Vagina (tissue), 2 donors: ENCODE measurements at regions not wholly inside any gene's neighbourhood (a gene's known extent, or its start where the extent isn't known, plus 50 kb on each side); places are given as distances from the start of the nearest gene placed in this dataset.

Experiments used
- DNase-seq, 2 donors: peaks; one replicate each; pipeline ENCODE4 v3.0.0-alpha.2; 2017; ENCODE audit errors: extremely low spot score in 2 of 2
- H3K27ac ChIP-seq: fragments of 200-600 bp; sonication (generic); one replicate; pipeline ENCODE4 v1.5.1; 2019
- H3K27me3 ChIP-seq: fragments of 200-600 bp; sonication (generic); one replicate; pipeline ENCODE4 v1.5.1; 2019
- H3K36me3 ChIP-seq, 2 donors: fragments of 200-600 bp; sonication (generic); one replicate each; pipeline ENCODE4 v1.5.1; 2017 to 2019
- H3K4me1 ChIP-seq: fragments of 200-600 bp; sonication (generic); one replicate; pipeline ENCODE4 v1.5.1; 2019
- H3K4me3 ChIP-seq, 2 donors: fragments of 200-600 bp; sonication (generic); 1 replicate in 1 of 2; 2 replicates in 1 of 2; pipeline ENCODE4 v1.5.1; 2016 to 2019
- H3K9me3 ChIP-seq: fragments of 200-600 bp; sonication (generic); one replicate; pipeline ENCODE4 v1.5.1; 2019
- POLR2A ChIP-seq, 2 donors: fragments of 450-650 bp; IDR thresholded peaks; one replicate each; pipeline ENCODE4 v1.6.1; 2017; ENCODE audit warnings: antibody characterized with exemption in 2 of 2, mild to moderate bottlenecking in 2 of 2, moderate library complexity in 2 of 2
- POLR2AphosphoS5 ChIP-seq, 2 donors: sonication (generic); formaldehyde crosslinking; IDR thresholded peaks; one replicate each; pipeline ENCODE4 v1.9.0; 2017; ENCODE audit warnings: antibody characterized with exemption in 2 of 2, mild to moderate bottlenecking in 2 of 2, low read depth in 1 of 2; ENCODE audit not compliant: insufficient read depth in 1 of 2
- intact Hi-C: fragments of 100-400 bp; cut with DNase I; formaldehyde crosslinking; loops from one replicate; pipeline ENCODE4 v1.15.1; 2023
- TF ChIP-seq, protein P1 (sequence below), 3 experiments: fragments of 450-650 bp in 2 of 3; fragments of 200-600 bp in 1 of 3; sonication (generic) in 1 of 3; IDR thresholded peaks; one replicate each; pipeline ENCODE4 v1.5.1; 2017 to 2019; ENCODE audit warnings: antibody characterized with exemption in 3 of 3, mild to moderate bottlenecking in 2 of 3, moderate library complexity in 2 of 3

DNA sequence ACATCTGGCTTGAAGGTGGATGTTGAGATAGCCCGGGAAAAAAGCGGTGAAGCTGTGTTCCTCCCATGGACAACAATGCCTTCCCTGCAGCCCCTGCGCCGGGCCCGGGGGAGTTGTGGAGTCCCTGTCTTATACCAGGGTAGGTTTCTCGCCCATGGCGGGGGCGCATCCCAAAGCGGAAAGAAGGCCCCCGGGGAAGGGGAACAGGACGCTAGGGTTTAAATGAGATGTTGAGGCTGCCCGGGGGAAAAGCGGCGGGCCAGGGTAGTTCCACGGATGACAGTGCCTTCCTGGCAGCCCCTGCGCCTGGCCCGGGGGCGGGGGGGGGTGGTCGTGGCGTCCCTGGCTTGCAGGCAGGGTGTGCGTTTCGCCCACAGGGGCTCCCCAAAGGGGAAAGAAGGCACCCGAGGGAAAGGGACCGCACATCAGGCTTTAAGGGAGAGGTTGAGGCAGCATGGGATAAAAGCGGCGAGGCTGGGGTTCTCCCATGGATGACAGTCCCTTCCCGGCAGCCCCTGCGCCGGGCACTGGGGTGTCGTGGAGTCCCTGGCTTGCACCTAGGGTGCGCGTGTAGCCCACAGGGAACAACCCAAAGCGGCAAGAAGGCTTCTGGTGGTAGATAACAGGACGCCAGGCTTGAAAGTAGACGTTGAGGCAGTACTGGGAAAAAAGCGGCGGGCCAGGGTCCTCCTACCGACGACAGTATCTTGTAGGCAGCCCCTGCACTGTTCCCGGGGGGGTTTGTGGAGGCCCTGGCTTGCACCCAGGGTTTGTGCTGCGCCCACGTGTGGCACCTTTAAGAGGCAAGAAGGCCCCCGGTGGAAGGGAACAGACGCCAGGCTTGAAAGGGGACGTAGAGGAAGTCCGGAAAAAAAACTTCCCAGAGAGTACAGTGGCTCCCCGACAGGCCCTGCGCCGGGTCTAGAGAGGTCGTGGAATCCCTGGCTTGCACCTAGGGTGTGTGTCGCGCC, 160.8 kb upstream of the ALG10B start:
- Histone ChIP-seq H3K4me1 (no peaks in the 10 kb centered on the region), H3K9me3 (no peaks in the 10 kb centered on the region), H3K36me3 (no peaks in the 10 kb centered on the region), H3K27ac (no peak overlapping the region), H3K27me3 (no peaks in the 10 kb centered on the region), H3K4me3 (no peak overlapping the region)
- intact Hi-C loops = no loop called here
- TF ChIP-seq POLR2AphosphoS5 (IDR thresholded peaks at IDR 0.05; ENCODE audit: insufficient read depth in 1 of 2, low read depth in 1 of 2) (no peak), POLR2A (IDR thresholded peaks at IDR 0.05) (no peak)
- TF ChIP-seq, protein P1, sequence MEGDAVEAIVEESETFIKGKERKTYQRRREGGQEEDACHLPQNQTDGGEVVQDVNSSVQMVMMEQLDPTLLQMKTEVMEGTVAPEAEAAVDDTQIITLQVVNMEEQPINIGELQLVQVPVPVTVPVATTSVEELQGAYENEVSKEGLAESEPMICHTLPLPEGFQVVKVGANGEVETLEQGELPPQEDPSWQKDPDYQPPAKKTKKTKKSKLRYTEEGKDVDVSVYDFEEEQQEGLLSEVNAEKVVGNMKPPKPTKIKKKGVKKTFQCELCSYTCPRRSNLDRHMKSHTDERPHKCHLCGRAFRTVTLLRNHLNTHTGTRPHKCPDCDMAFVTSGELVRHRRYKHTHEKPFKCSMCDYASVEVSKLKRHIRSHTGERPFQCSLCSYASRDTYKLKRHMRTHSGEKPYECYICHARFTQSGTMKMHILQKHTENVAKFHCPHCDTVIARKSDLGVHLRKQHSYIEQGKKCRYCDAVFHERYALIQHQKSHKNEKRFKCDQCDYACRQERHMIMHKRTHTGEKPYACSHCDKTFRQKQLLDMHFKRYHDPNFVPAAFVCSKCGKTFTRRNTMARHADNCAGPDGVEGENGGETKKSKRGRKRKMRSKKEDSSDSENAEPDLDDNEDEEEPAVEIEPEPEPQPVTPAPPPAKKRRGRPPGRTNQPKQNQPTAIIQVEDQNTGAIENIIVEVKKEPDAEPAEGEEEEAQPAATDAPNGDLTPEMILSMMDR (IDR thresholded peaks at IDR 0.05) = no peak
- DNase-seq = peak in 1 of 2 donors; percentile 83

- no peak for TF ChIP-seq POLR2AphosphoS5 (IDR thresholded peaks at IDR 0.05; ENCODE audit: insufficient read depth in 1 of 2, low read depth in 1 of 2)
- TF ChIP-seq, protein P1 (IDR thresholded peaks at IDR 0.05) = no peak
- TF ChIP-seq POLR2A (IDR thresholded peaks at IDR 0.05) = no peak
- DNase-seq = peak in 1 of 2 donors; percentile 71
- H3K27me3 ChIP-seq = no peaks in the 10 kb centered on the region
- intact Hi-C loops = no loop called here
- H3K4me1 ChIP-seq = no peaks in the 10 kb centered on the region
- no peaks in the 10 kb centered on the region for H3K36me3 ChIP-seq
- no peaks in the 10 kb centered on the region for H3K9me3 ChIP-seq
- H3K27ac ChIP-seq = no peak overlapping the region
- no peak overlapping the region for H3K4me3 ChIP-seq
These were observed 159.9 kb upstream of the ALG10B start for GRCh38 chr12:38156497-38157245.

DNA sequence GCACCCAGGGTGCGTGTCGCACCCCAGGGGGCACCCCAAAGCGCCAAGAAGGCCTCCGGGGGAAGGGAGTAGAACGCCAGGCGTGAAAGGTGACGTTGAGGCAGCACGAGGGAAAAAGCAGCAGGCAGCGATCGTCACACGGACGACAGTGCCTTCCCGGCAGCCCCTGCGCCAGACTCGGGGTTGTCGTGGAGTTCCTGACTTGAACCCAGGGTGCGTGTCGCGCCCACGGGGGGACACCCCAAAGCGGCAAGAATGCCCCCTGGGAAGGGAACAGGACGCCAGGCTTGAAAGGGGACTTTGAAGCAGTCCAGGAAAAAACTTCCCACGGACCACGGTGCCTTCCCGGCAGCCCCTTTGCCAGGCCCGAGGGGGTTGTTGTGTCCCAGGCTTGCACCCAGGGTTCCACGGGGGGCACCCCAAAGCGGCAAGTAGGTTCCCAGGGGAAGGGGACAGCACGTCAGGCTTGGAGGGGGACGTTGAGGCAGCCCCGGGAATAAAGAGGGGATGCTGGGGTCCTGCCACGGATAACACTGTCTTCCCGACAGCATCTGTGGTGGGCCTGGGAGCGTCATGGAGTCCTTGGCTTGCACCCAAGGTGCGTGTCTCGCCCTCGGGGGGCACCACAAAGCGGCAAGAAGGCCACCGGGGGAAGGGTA, 159.2 kb upstream of the ALG10B start:
- no peak overlapping the region for H3K4me3 ChIP-seq
- H3K4me1 ChIP-seq = no peaks in the 10 kb centered on the region
- intact Hi-C loops = no loop called here
- TF ChIP-seq POLR2AphosphoS5 (IDR thresholded peaks at IDR 0.05; ENCODE audit: insufficient read depth in 1 of 2, low read depth in 1 of 2) = no peak
- no peak for TF ChIP-seq POLR2A (IDR thresholded peaks at IDR 0.05)
- TF ChIP-seq, protein P1 (IDR thresholded peaks at IDR 0.05) = no peak
- no peaks in the 10 kb centered on the region for H3K27me3 ChIP-seq
- H3K27ac ChIP-seq = no peak overlapping the region
- DNase-seq = peak in 1 of 2 donors; percentile 88
- no peaks in the 10 kb centered on the region for H3K36me3 ChIP-seq
- H3K9me3 ChIP-seq = no peaks in the 10 kb centered on the region

DNA sequence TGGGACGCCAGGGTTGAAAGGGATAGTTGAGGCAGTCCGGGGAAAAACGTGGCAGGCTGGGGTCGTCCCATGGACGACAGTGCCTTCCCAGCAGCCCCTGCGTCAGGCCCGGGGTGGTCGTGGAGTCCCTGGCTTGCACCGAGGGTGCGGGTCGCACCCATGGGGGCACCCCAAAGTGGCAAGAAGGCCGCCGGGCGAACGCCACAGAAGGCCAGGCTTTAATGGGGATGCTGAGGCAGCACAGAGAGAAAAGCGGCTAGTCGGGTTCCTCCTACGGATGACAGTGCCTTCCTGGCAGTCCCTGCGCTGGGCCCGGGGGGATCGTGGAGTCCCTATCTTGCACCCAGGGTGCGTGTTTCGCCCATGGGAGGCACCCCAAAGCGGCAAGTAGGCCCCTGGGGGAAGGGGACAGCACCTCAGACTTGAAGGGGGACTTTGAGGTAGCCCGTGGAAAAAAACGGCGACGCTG, 158.6 kb upstream of the ALG10B start:
- Histone ChIP-seq H3K4me3 (no peak overlapping the region), H3K27ac (no peak overlapping the region), H3K27me3 (no peaks in the 10 kb centered on the region), H3K36me3 (no peaks in the 10 kb centered on the region), H3K9me3 (no peaks in the 10 kb centered on the region), H3K4me1 (no peaks in the 10 kb centered on the region)
- TF ChIP-seq, protein P1 (IDR thresholded peaks at IDR 0.05) = no peak
- TF ChIP-seq POLR2A (IDR thresholded peaks at IDR 0.05) (no peak), POLR2AphosphoS5 (IDR thresholded peaks at IDR 0.05; ENCODE audit: insufficient read depth in 1 of 2, low read depth in 1 of 2) (no peak)
- peak in 1 of 2 donors; percentile 71 for DNase-seq
- intact Hi-C loops = no loop called here
